ENCODE measurements at regions not wholly inside any gene's neighbourhood (a gene's known extent, or its start where the extent isn't known, plus 50 kb on each side); places are given as distances from the start of the nearest gene placed in this dataset.

DNA sequence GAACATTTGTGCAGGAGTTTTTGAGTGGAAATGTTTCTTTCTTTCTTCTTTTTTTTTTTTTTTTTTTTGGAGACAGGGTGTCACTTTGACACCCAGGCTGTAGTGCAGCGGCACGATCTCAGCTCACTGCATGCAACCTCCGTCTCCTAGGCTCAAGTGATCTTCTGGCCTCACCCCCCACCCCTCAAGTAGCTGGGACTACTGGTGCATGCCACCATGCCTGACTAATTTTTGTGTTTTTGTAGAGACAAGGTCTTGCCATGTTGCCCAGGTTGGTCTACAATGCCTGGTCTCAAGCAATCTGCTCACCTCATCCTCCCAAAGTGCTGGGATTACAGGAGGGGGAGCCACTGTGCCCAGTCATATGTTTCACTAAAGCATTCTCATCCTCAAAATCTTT is 69.2 kb upstream of the BCAT1 start:
- no peaks in the 10 kb centered on the region for H4K20me1 ChIP-seq (ENCODE audit: control insufficient read depth, insufficient read depth)
- DNase-seq (ENCODE audit: low read depth, low spot score) (no peak), ATAC-seq (no peak), FAIRE-seq (no peak)
- no peak overlapping the region for H3K4me3 ChIP-seq
- peaks cover 9% of the 10 kb centered on the region; the same call in 2 of the 3 replicates for H3K9me3 ChIP-seq (replicated peaks; ENCODE audit: control insufficient read depth, insufficient read depth, low read length)
- H3K4me1 ChIP-seq (ENCODE audit: control insufficient read depth, insufficient read depth, low read length): peaks cover 35% of the 10 kb centered on the region
- intact Hi-C loops (cut with micrococcal nuclease; ENCODE audit: unreplicated experiment): no loop called here
- no peak overlapping the region for H3K27ac ChIP-seq (ENCODE audit: control insufficient read depth, insufficient read depth)
- no peak overlapping the region for H3K4me2 ChIP-seq (ENCODE audit: control insufficient read depth, insufficient read depth)
- no peaks in the 10 kb centered on the region for H3K27me3 ChIP-seq (replicated peaks in 1 of 2; ENCODE audit: control insufficient read depth in 2 of 2, insufficient read depth in 2 of 2, low read length in 1 of 2)
- BruUV-seq (replicated peaks): no TSS peak
- 52% methylated on average over 3 of the region's 3 CpGs for WGBS (ENCODE audit: insufficient coverage, insufficient replicate concordance, low lambda C conversion rate, missing lambda C conversion rate)
- in situ Hi-C loops (cut with MboI): no loop called here
- no peaks in the 10 kb centered on the region for H3K79me2 ChIP-seq (ENCODE audit: control insufficient read depth, insufficient read depth, low read length)
- ChIA-PET CTCF (interaction anchor here (0.8 to 1.7 kb wide), 3 partner anchors 14 to 42 kb away, joined by 4 to 7 read pairs (median 4); no protein-coding TSS in a partner anchor), SMC1A (ENCODE audit: uncharacterized antibody, unreplicated experiment) (interaction anchor here (1.0 to 5.3 kb wide), 6 partner anchors 9 to 72 kb away, joined by 3 to 33 read pairs (median 4); no protein-coding TSS in a partner anchor), POLR2A (interaction anchor here (0.7 to 1.4 kb wide), 4 partner anchors 9 to 33 kb away, joined by 3 to 9 read pairs (median 6); no protein-coding TSS in a partner anchor), RAD21 (ENCODE audit: unreplicated experiment) (interaction anchor here (0.6 to 12.0 kb wide), 4 partner anchors 9 to 1234 kb away, joined by 3 to 137 read pairs (median 3); no protein-coding TSS in a partner anchor)
- TF ChIP-seq LARP7 (IDR thresholded peaks at IDR 0.05) (no peak), STAT3 (IDR thresholded peaks at IDR 0.05; ENCODE audit: low read depth, low read length) (no peak), TARDBP (IDR thresholded peaks at IDR 0.05; ENCODE audit: borderline replicate concordance) (no peak), MEF2B (IDR thresholded peaks at IDR 0.05; ENCODE audit: partially characterized antibody, poor library complexity, severe bottlenecking) (no peak), HDAC2 (IDR thresholded peaks at IDR 0.05) (no peak), ZNF622 (IDR thresholded peaks at IDR 0.05) (no peak), ZNF24 (IDR thresholded peaks at IDR 0.05) (no peak), CREM (IDR thresholded peaks at IDR 0.05; ENCODE audit: low read depth) (no peak), RELA (IDR thresholded peaks at IDR 0.05; ENCODE audit: borderline replicate concordance, partially characterized antibody) (no peak), CBFB (IDR thresholded peaks at IDR 0.05; ENCODE audit: low read depth) (no peak), CBX5 (IDR thresholded peaks at IDR 0.05; ENCODE audit: low read depth) (no peak), SREBF1 (IDR thresholded peaks at IDR 0.05; ENCODE audit: low read length) (no peak), ATF7 (IDR thresholded peaks at IDR 0.05; ENCODE audit: low read depth) (no peak)
- TF ChIP-seq, protein P1, sequence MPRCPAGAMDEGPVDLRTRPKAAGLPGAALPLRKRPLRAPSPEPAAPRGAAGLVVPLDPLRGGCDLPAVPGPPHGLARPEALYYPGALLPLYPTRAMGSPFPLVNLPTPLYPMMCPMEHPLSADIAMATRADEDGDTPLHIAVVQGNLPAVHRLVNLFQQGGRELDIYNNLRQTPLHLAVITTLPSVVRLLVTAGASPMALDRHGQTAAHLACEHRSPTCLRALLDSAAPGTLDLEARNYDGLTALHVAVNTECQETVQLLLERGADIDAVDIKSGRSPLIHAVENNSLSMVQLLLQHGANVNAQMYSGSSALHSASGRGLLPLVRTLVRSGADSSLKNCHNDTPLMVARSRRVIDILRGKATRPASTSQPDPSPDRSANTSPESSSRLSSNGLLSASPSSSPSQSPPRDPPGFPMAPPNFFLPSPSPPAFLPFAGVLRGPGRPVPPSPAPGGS (IDR thresholded peaks at IDR 0.05; ENCODE audit: borderline replicate concordance, insufficient read depth, low read depth, low read length, poor library complexity, severe bottlenecking): no peak
- TF ChIP-seq, protein P2, sequence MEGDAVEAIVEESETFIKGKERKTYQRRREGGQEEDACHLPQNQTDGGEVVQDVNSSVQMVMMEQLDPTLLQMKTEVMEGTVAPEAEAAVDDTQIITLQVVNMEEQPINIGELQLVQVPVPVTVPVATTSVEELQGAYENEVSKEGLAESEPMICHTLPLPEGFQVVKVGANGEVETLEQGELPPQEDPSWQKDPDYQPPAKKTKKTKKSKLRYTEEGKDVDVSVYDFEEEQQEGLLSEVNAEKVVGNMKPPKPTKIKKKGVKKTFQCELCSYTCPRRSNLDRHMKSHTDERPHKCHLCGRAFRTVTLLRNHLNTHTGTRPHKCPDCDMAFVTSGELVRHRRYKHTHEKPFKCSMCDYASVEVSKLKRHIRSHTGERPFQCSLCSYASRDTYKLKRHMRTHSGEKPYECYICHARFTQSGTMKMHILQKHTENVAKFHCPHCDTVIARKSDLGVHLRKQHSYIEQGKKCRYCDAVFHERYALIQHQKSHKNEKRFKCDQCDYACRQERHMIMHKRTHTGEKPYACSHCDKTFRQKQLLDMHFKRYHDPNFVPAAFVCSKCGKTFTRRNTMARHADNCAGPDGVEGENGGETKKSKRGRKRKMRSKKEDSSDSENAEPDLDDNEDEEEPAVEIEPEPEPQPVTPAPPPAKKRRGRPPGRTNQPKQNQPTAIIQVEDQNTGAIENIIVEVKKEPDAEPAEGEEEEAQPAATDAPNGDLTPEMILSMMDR (IDR thresholded peaks at IDR 0.05 in 2 of 3, conservative IDR thresholded peaks at IDR 0.05 in 1 of 3; ENCODE audit: control insufficient read depth in 2 of 3, extremely low read depth in 1 of 3, insufficient read depth in 1 of 3, low read depth in 3 of 3, low read length in 3 of 3): no peak
- TF ChIP-seq, protein P3, sequence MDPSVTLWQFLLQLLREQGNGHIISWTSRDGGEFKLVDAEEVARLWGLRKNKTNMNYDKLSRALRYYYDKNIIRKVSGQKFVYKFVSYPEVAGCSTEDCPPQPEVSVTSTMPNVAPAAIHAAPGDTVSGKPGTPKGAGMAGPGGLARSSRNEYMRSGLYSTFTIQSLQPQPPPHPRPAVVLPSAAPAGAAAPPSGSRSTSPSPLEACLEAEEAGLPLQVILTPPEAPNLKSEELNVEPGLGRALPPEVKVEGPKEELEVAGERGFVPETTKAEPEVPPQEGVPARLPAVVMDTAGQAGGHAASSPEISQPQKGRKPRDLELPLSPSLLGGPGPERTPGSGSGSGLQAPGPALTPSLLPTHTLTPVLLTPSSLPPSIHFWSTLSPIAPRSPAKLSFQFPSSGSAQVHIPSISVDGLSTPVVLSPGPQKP (IDR thresholded peaks at IDR 0.05; ENCODE audit: low read depth, low read length): no peak
- TF ChIP-seq, protein P4, sequence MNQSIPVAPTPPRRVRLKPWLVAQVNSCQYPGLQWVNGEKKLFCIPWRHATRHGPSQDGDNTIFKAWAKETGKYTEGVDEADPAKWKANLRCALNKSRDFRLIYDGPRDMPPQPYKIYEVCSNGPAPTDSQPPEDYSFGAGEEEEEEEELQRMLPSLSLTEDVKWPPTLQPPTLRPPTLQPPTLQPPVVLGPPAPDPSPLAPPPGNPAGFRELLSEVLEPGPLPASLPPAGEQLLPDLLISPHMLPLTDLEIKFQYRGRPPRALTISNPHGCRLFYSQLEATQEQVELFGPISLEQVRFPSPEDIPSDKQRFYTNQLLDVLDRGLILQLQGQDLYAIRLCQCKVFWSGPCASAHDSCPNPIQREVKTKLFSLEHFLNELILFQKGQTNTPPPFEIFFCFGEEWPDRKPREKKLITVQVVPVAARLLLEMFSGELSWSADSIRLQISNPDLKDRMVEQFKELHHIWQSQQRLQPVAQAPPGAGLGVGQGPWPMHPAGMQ (IDR thresholded peaks at IDR 0.05; ENCODE audit: borderline replicate concordance): no peak
- H2AFZ ChIP-seq (ENCODE audit: control insufficient read depth, low read depth, low read length): no peak overlapping the region
- no peak overlapping the region for H3K9ac ChIP-seq (ENCODE audit: control insufficient read depth, insufficient read depth, low read length)
- H3K36me3 ChIP-seq (ENCODE audit: control insufficient read depth in 2 of 2, insufficient read depth in 2 of 2, low read length in 1 of 2): no peaks in the 10 kb centered on the region
